ENCODE measurements at regions not wholly inside any gene's neighbourhood (a gene's known extent, or its start where the extent isn't known, plus 50 kb on each side); places are given as distances from the start of the nearest gene placed in this dataset.

- TF ChIP-seq CTCF (conservative IDR thresholded peaks at IDR 0.05 in 1 of 2, IDR thresholded peaks at IDR 0.05 in 1 of 2; ENCODE audit: low read depth in 1 of 2, low read length in 2 of 2) (no peak), EZH2 (IDR thresholded peaks at IDR 0.05; ENCODE audit: low read length, missing control alignments) (no peak)
These were observed 211.7 kb upstream of the MVB12B start for GRCh38 chr9:126114850-126115460.

All from fibroblast of lung (primary cell).